GM19035 (cell line): ENCODE measurements at regions not wholly inside any gene's neighbourhood (a gene's known extent, or its start where the extent isn't known, plus 50 kb on each side); places are given as distances from the start of the nearest gene placed in this dataset.
"Not testable (repeated sequence)": the region's sequence is repeated elsewhere in the genome, so short reads cannot be mapped to it uniquely, and the experiment has no call there.

Experiments
- ATAC-seq: cut with Tn5 transposase; IDR thresholded peaks from one replicate; pipeline ENCODE4 v1.9.1; 2021; ENCODE audit not compliant: unreplicated experiment

- ATAC-seq, result no peak
Measured at GRCh38 chr17:71494062-71494855, 626.6 kb upstream of the SOX9 start.

- ATAC-seq, result no peak
Measured at GRCh38 chr17:71495420-71495819, 625.4 kb upstream of the SOX9 start.

- no peak for ATAC-seq
Measured at GRCh38 chr17:71496552-71496951, 624.3 kb upstream of the SOX9 start.

- ATAC-seq, result no peak
Measured at GRCh38 chr17:71500761-71501555, 619.9 kb upstream of the SOX9 start.

DNA sequence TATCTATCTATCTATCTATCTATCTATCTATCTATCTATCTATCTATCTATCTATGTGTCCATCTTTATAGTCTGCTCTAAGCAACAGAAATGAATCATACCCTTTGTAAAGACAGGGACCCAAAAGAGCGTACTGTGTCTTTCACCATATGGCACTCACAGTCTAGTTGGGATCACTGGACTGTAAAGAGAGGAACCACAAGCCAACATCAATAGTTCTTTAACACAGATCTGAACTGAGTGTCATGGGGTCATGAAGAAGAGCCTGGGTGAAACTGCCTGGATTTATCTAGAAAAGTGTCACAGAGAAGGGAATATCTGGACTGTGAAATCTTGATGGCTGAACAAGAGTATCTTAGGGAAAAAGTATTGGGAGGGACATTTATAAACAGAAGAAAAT is 619.1 kb upstream of the SOX9 start:
- no peak for ATAC-seq

GRCh38 chr17:71502443-71502842 is 618.4 kb upstream of the SOX9 start:
- no peak for ATAC-seq

DNA sequence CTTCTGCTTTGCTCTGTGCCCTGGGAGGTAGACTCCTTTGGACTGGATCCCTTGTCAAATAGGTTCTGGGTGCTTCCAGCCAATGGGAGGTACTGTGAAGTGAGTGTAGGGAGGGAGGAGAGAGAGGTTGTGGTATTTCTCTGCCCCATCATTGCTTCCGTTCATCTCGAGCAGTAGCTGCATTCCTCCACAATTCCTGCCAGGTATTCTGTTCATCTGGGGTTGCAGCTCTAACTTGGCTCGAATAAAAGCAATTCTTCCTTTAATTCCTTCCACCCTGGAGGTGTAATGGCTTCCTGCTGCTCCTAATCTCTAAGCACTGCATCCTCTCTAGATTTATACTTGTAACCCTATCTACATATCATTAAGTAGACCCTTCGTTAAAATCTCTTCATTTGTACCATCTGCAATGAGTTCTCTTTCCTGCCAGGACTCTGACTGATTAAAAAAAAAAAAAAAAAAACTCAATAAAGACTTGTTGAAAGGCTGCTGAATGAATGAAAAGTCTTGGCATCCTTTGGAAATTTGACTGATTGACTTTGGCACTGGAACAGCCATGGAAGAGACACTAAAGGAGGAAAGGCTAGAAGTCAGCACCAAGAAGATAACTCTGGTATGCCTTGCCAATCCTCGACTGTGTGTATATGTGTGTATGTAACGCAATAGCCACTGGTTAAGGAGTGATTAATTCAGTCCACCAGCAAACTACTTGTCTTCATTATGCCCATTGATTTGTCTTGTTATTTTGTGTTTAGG is 616.9 kb upstream of the SOX9 start:
- ATAC-seq, result no peak

GRCh38 chr17:71505200-71505599 is 615.6 kb upstream of the SOX9 start:
- no peak for ATAC-seq

DNA sequence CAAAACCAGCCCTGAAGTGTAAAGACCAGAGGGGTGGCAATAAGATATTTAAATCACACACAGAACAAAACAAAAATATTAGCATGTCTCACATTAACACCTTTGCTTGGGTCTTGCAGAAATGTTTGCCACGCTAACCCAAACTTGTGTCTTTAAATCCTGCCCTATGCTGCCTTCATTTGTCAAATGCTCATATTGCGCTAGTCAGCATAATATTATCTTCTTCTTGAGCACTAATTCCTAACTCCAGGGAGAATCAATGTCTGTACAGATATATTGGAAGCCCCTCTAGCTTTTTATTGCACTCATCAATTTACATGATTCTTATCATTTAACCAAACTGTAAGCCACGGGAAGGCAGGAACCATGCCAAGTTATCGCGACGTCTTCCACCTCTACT is 614.8 kb upstream of the SOX9 start:
- ATAC-seq, result no peak

DNA sequence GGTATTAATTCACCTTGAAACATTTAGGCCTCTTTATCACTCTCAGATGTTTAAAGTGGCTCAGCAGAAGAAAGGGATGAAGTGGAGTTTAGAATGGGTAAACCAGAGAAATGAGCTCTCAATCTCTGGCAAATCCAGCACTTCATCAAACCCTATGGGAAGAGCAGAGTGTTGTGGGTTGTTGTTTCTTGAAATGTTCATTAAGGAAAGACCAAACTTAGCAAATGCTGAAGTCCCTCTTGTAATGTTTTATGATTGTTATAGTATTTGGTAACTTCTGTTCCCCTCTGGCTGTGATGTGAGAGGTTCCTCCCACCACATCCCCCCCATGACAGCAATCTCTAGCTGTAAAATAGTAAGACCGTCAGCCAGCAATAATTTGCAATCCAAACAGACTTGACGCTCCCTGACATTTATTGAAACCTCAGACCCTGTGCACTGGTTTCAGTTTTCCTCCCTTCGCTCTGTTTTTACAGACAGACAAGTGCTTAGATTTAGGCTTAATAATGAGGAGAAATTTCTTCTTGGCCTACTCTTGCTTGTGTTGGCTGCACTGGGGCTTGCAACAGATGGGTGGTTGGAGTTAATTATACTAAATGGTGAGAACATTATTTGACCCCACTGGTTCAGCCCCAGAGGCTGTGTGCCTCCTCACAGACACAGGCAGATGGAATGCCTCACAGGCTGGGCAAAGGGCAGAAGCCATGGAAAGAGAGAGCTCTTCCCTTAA is 609.4 kb upstream of the SOX9 start:
- no peak for ATAC-seq

GRCh38 chr17:71513725-71514124 is 607.1 kb upstream of the SOX9 start:
- ATAC-seq, result not testable (repeated sequence)

GRCh38 chr17:71516149-71516548 is 604.7 kb upstream of the SOX9 start:
- no peak for ATAC-seq

GRCh38 chr17:71519285-71519684 is 601.5 kb upstream of the SOX9 start:
- no peak for ATAC-seq

DNA sequence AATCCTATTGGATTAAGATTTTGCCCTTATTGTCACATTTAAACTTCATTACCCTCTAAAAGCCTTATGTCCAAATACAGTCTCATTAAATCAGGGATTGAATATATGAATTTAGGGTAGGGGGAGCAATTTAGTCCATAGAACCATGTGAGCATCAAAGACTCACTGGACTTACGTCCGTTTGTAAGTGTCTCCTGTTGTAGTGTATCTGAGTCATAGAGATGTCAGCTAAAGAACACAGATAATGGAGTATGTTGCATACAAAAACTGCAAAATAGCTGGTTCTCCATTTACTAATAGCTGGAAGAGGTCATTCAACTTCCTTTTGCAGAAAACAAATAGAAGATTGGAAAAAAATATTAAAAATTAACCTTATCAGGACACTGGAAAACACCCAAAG is 599.1 kb upstream of the SOX9 start:
- ATAC-seq, result no peak

- no peak for ATAC-seq
Measured at GRCh38 chr17:71522383-71522782, 598.4 kb upstream of the SOX9 start.

DNA sequence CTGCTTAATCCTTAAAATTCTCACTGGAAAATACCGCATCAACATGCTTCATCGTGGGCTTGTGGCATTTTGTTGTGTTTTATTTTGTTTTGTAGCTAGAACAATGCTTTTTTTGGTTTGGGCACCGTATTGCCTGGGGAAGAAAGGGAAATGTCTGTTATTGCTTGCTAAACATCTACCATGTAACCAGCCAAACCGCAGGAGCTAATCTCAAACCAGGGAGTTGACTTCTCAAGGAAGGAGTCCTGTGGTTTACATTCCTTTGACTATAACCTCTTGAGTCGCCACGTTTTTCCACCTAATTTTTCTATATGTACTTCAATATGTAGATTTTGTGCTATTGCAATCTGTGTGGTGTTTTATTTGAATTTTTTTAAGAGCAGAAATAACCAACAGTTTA is 593.5 kb upstream of the SOX9 start:
- ATAC-seq, result no peak

DNA sequence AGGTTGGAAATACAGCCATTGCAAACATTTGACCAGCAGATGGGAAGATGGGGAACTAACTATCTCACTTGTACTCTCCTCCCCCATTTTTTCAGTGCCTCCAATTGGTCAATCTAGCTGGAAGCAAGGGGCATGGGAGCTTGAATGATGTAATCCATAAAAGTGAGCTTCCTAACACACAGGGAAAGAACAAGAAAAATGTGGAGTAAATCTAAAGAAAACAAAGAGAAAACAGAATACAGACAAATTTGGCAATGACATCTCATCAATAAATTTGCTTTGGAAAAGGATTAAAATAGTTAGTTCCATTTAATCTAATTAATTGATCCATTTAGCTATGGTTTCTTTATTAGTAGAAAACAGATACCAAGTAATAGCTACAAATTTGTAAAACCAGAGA is 592.6 kb upstream of the SOX9 start:
- ATAC-seq, result no peak

- ATAC-seq, result no peak
Measured at GRCh38 chr17:71530248-71530647, 590.6 kb upstream of the SOX9 start.

- ATAC-seq, result no peak
Measured at GRCh38 chr17:71535321-71535720, 585.5 kb upstream of the SOX9 start.

DNA sequence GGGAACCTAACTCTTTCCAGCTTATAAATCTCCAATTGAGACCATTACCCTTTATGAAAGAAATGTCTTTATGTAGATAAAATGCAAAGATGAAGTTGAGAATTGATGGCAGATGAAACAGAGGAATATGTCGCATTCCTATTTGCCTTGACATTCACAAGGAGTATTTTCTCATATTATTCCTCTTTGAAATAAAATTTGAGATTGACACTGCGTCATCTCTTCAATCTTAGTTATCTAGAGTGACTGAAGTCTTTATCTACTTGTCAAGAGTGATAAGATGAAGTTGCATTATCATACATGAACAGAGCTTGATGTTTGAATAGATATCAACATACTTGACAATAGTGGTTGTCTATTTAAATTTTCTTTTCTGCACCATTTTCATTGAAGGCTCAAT is 574.4 kb upstream of the SOX9 start:
- ATAC-seq, result no peak

- ATAC-seq, result no peak
Measured at GRCh38 chr17:71547904-71548303, 572.9 kb upstream of the SOX9 start.
